Panc1 (cell line): ENCODE measurements at regions not wholly inside any gene's neighbourhood (a gene's known extent, or its start where the extent isn't known, plus 50 kb on each side); places are given as distances from the start of the nearest gene placed in this dataset.

Experiments used
- ATAC-seq: fragments of 200-7000 bp; cut with Tn5 transposase; 2 replicates; pipeline ENCODE4 v1.9.1; 2020; ENCODE audit warnings: mild to moderate bottlenecking, moderate library complexity
- BruUV-seq: library from RNA; stranded (reverse); fragments of 400-500 nt; replicated peaks from 2 replicates; lab custom pipeline; 2021; lab: Mats Ljungman, UMichigan
- CTCF ChIA-PET: fragments of 300-600 bp; sonication (Branson Sonifier 250); formaldehyde crosslinking; loops from one replicate; lab custom pipeline; 2022; ENCODE audit warnings: antibody characterized with exemption; lab: Charles Lee
- POLR2A ChIA-PET: fragments of 300-600 bp; sonication (Branson Sonifier 250); formaldehyde crosslinking; loops from one replicate; lab custom pipeline; 2022; ENCODE audit warnings: antibody characterized with exemption; lab: Charles Lee
- DNase-seq: peaks from one replicate; pipeline ENCODE4 v3.0.0-alpha.2; 2010; ENCODE audit warnings: low read depth, low spot score
- H3K27ac ChIP-seq: 2 replicates; pipeline ENCODE4 v1.5.1; 2011; ENCODE audit warnings: mild to moderate bottlenecking, low read length, inconsistent platforms
- H3K27me3 ChIP-seq: fragments of 200-500 bp; sonication (Bioruptor generic); 2 replicates; pipeline ENCODE4 v1.6.0; 2014; ENCODE audit warnings: low read length, inconsistent platforms; ENCODE audit not compliant: control insufficient read depth, insufficient read depth
- H3K36me3 ChIP-seq: fragments of 200-500 bp; sonication (Bioruptor generic); 2 replicates; pipeline ENCODE4 v1.5.1; 2014; ENCODE audit warnings: inconsistent platforms, mild to moderate bottlenecking, low read length, moderate library complexity; ENCODE audit not compliant: control insufficient read depth, insufficient read depth
- H3K4me1 ChIP-seq: 2 replicates; pipeline ENCODE4 v1.5.1; 2011; ENCODE audit warnings: inconsistent platforms, mild to moderate bottlenecking, low read length, moderate library complexity; ENCODE audit not compliant: control insufficient read depth, insufficient read depth
- H3K4me3 ChIP-seq, 2 experiments: 2 replicates each; pipeline ENCODE4 v1.5.1; 2011 to 2012; ENCODE audit warnings: low read depth in 2 of 2, low read length in 2 of 2, mild to moderate bottlenecking in 2 of 2, inconsistent platforms in 1 of 2, moderate library complexity in 1 of 2
- H3K9me3 ChIP-seq: fragments of 200-500 bp; sonication (Bioruptor generic); 2 replicates; pipeline ENCODE4 v1.5.1; 2014; ENCODE audit warnings: low read depth, mild to moderate bottlenecking, inconsistent platforms, low read length, moderate library complexity; ENCODE audit not compliant: control insufficient read depth, insufficient read depth
- CTCF ChIP-seq: fragments of 450-650 bp; IDR thresholded peaks from 2 replicates; pipeline ENCODE4 v1.5.1; 2017; ENCODE audit warnings: mild to moderate bottlenecking
- POLR2AphosphoS5 ChIP-seq: IDR thresholded peaks from 2 replicates; pipeline ENCODE4 v1.6.1; 2012; ENCODE audit warnings: mild to moderate bottlenecking, low read depth, low read length, moderate library complexity
- REST ChIP-seq, 2 experiments: IDR thresholded peaks; 2 replicates each; pipeline ENCODE4 v1.6.1; 2011 to 2012; ENCODE audit warnings: low read depth in 2 of 2, control low read depth in 1 of 2, low read length in 1 of 2, mild to moderate bottlenecking in 1 of 2, moderate library complexity in 1 of 2; ENCODE audit not compliant: insufficient read depth in 1 of 2
- SIN3A ChIP-seq: IDR thresholded peaks from 2 replicates; pipeline ENCODE4 v1.6.1; 2012; ENCODE audit warnings: low read depth, mild to moderate bottlenecking, low read length, moderate library complexity, borderline replicate concordance; ENCODE audit not compliant: insufficient read depth
- TCF7L2 ChIP-seq: IDR thresholded peaks from 2 replicates; pipeline ENCODE4 v1.6.1; 2011; ENCODE audit warnings: mild to moderate bottlenecking, low read depth, low read length, inconsistent platforms
- in situ Hi-C: cut with HindIII; loops from 2 replicates; pipeline ENCODE4 v1.10.0; 2016; ENCODE audit warnings: low sequenced_read_pairs, low pct_unique_long_range_greater_than_20kb
- intact Hi-C: fragments of 100-400 bp; cut with micrococcal nuclease; formaldehyde crosslinking; loops from one replicate; pipeline ENCODE4 v1.10.0; 2022; ENCODE audit not compliant: unreplicated experiment

DNA sequence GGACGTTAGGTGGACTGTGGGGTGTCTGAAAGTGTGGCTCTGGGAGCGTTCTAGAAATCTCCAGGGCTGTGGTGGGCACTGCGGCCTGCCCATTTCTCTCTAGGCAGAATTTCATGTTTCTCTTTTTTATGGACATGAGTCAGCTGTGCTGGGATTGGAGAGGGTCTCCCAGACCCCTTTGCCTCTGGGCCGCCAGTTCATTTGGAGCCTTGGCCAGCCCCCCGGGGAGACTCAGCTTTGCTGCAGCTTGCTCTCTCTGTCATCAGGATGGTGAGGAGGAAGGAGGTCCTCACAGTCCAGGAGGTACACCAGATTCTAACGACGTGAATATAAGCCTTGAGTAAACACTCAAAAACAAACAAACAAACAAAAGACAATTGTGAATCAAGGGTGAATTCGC, 149.6 kb upstream of the RGMA start:
- DNase-seq (no peak), ATAC-seq (no peak)
- ChIA-PET POLR2A (no interaction called here), CTCF (no interaction called here)
- no peak overlapping the region for H3K27ac ChIP-seq
- no peak for TF ChIP-seq SIN3A
- H3K27me3 ChIP-seq = no peaks in the 10 kb centered on the region
- intact Hi-C loops = no loop called here
- no TSS peak for BruUV-seq
- no peaks in the 10 kb centered on the region for H3K4me1 ChIP-seq
- H3K9me3 ChIP-seq = no peaks in the 10 kb centered on the region
- no peaks in the 10 kb centered on the region for H3K36me3 ChIP-seq
- in situ Hi-C loops = no loop called here
- H3K4me3 ChIP-seq = no peak overlapping the region

DNA sequence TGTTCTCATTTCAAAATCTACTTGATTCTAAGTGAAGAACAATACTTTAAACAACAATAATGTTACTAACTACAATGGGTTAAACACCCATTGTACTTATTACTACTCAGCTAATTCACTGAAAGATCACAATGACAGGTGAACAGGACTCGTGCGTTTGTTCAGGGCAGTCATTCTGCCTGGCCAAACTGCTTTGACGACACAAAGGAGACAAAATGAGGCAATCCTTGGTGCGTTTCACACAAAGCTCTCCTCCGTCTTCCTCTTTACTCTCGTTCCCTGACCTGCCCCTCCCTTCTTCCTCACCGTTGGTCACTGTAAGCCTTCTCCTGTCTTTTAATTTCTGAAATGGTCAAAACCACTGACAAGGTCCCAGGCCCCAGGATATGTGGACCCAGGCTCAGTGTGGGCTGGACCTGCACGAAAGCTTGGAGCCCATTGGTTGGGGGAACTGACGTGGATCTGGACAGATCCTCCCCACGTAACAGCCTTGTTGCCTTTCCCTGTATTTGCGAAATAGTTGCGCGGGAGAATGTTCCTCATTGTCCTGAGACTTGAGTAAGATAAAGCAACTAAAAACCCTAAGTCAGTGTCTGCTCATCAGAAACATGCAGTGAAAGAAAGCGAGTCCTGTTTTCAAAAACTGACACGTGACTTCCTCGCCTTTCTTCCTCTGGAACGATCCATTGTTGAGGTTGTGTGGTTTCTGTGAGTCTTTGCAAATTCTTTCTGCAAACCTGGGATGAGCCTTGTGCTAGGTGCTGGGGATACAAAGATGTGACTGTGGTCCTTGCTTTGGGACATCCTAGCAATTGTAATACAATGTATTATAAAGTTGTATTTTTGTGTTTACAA, 147.1 kb upstream of the RGMA start:
- intact Hi-C loops (no loop called here), in situ Hi-C loops (no loop called here)
- no peaks in the 10 kb centered on the region for H3K4me1 ChIP-seq
- H3K27me3 ChIP-seq = 0 out of 2 replicates have a peak, but pooled peaks cover 2% of the 10 kb centered on the region
- ATAC-seq (no peak), DNase-seq (no peak)
- BruUV-seq = no TSS peak
- ChIA-PET POLR2A (no interaction called here), CTCF (no interaction called here)
- H3K27ac ChIP-seq = no peak overlapping the region
- TF ChIP-seq REST (IDR thresholded peaks at IDR 0.05; ENCODE audit: insufficient read depth in 1 of 2, low read depth in 2 of 2, low read length in 1 of 2) = no peak
- TF ChIP-seq SIN3A = no peak
- TF ChIP-seq POLR2AphosphoS5 = no peak
- no peak for TF ChIP-seq TCF7L2
- TF ChIP-seq CTCF = no peak
- no peaks in the 10 kb centered on the region for H3K36me3 ChIP-seq
- H3K9me3 ChIP-seq = no peaks in the 10 kb centered on the region
- H3K4me3 ChIP-seq = no peak overlapping the region

- H3K4me3 ChIP-seq = no peak overlapping the region
- in situ Hi-C loops (no loop called here), intact Hi-C loops (no loop called here)
- H3K9me3 ChIP-seq = no peaks in the 10 kb centered on the region
- ChIA-PET POLR2A (no interaction called here), CTCF (no interaction called here)
- no peaks in the 10 kb centered on the region for H3K36me3 ChIP-seq
- BruUV-seq = no TSS peak
- TF ChIP-seq CTCF (no peak), POLR2AphosphoS5 (no peak), TCF7L2 (no peak), SIN3A (no peak), REST (IDR thresholded peaks at IDR 0.05; ENCODE audit: insufficient read depth in 1 of 2, low read depth in 2 of 2, low read length in 1 of 2) (no peak)
- ATAC-seq = no peak
- 0 out of 2 replicates have a peak, but pooled peaks cover 2% of the 10 kb centered on the region for H3K27me3 ChIP-seq
- H3K27ac ChIP-seq = no peak overlapping the region
- H3K4me1 ChIP-seq = no peaks in the 10 kb centered on the region
- no peak for DNase-seq
Measured at GRCh38 chr15:93235269-93235668, 146.3 kb upstream of the RGMA start.
